Nephron (organoid): ENCODE measurements at regions not wholly inside any gene's neighbourhood (a gene's known extent, or its start where the extent isn't known, plus 50 kb on each side); places are given as distances from the start of the nearest gene placed in this dataset.

Experiments
- H3K27ac Mint-ChIP-seq, 3 experiments: 2 replicates each; pipeline ENCODE4 v1.8.0; 2020; ENCODE audit warnings: mixed read lengths in 3 of 3, mild to moderate bottlenecking in 2 of 3, moderate library complexity in 1 of 3
- H3K27me3 Mint-ChIP-seq: 2 replicates; pipeline ENCODE4 v1.8.0; 2021; ENCODE audit warnings: low read depth, mild to moderate bottlenecking, moderate library complexity, mixed read lengths
- H3K36me3 Mint-ChIP-seq: 2 replicates; pipeline ENCODE4 v1.8.0; 2020; ENCODE audit warnings: low read depth, mixed read lengths
- H3K4me1 Mint-ChIP-seq: 2 replicates; pipeline ENCODE4 v1.8.0; 2020; ENCODE audit warnings: mixed read lengths
- H3K4me3 Mint-ChIP-seq, 3 experiments: 2 replicates each; pipeline ENCODE4 v1.8.0; 2020; ENCODE audit warnings: mild to moderate bottlenecking in 3 of 3, mixed read lengths in 3 of 3, moderate library complexity in 2 of 3
- H3K9me3 Mint-ChIP-seq: 2 replicates; pipeline ENCODE4 v1.8.0; 2020; ENCODE audit warnings: mixed read lengths
- CTCF ChIP-seq, 3 experiments: fragments of 200-600 bp; sonication (generic); IDR thresholded peaks; one replicate each; pipeline ENCODE4 v1.5.0; 2021; ENCODE audit warnings: antibody characterized with exemption in 3 of 3; ENCODE audit not compliant: unreplicated experiment in 3 of 3

- Mint-ChIP-seq H3K36me3 (no peaks in the 10 kb centered on the region), H3K9me3 (no peaks in the 10 kb centered on the region), H3K27ac (no peak overlapping the region), H3K27me3 (no peaks in the 10 kb centered on the region), H3K4me3 (no peak overlapping the region), H3K4me1 (peaks cover 12% of the 10 kb centered on the region)
- no peak for TF ChIP-seq CTCF (IDR thresholded peaks at IDR 0.05; ENCODE audit: unreplicated experiment in 3 of 3)
These were observed 179.7 kb downstream of the CHRM3 start for GRCh38 chr1:239566074-239566473.

- Mint-ChIP-seq H3K27me3 (no peaks in the 10 kb centered on the region), H3K4me3 (no peak overlapping the region), H3K36me3 (no peaks in the 10 kb centered on the region), H3K4me1 (peaks cover 14% of the 10 kb centered on the region), H3K27ac (peak overlapping the region in 1 of 3 experiments; percentile 29), H3K9me3 (no peaks in the 10 kb centered on the region)
- no peak for TF ChIP-seq CTCF (IDR thresholded peaks at IDR 0.05; ENCODE audit: unreplicated experiment in 3 of 3)
These were observed 184.5 kb downstream of the CHRM3 start for GRCh38 chr1:239570878-239571277.

GRCh38 chr1:239572183-239572582 is 185.8 kb downstream of the CHRM3 start:
- Mint-ChIP-seq H3K4me3 (no peak overlapping the region), H3K9me3 (no peaks in the 10 kb centered on the region), H3K27me3 (no peaks in the 10 kb centered on the region), H3K27ac (no peak overlapping the region), H3K36me3 (no peaks in the 10 kb centered on the region), H3K4me1 (peaks cover 14% of the 10 kb centered on the region)
- TF ChIP-seq CTCF (IDR thresholded peaks at IDR 0.05; ENCODE audit: unreplicated experiment in 3 of 3): no peak

GRCh38 chr1:239574112-239574511 is 187.7 kb downstream of the CHRM3 start:
- Mint-ChIP-seq H3K4me3 (no peak overlapping the region), H3K4me1 (peaks cover 14% of the 10 kb centered on the region), H3K27me3 (no peaks in the 10 kb centered on the region), H3K36me3 (no peaks in the 10 kb centered on the region), H3K9me3 (no peaks in the 10 kb centered on the region), H3K27ac (no peak overlapping the region)
- no peak for TF ChIP-seq CTCF (IDR thresholded peaks at IDR 0.05; ENCODE audit: unreplicated experiment in 3 of 3)

- Mint-ChIP-seq H3K9me3 (no peaks in the 10 kb centered on the region), H3K27ac (no peak overlapping the region), H3K4me3 (no peak overlapping the region), H3K4me1 (peaks cover 14% of the 10 kb centered on the region), H3K27me3 (no peaks in the 10 kb centered on the region), H3K36me3 (no peaks in the 10 kb centered on the region)
- no peak for TF ChIP-seq CTCF (IDR thresholded peaks at IDR 0.05; ENCODE audit: unreplicated experiment in 3 of 3)
These were observed 188.7 kb downstream of the CHRM3 start for GRCh38 chr1:239575113-239575512.

GRCh38 chr1:239583536-239583935 is 197.2 kb downstream of the CHRM3 start:
- Mint-ChIP-seq H3K27ac (peak overlapping the region in 2 of 3 experiments; percentile 43 to 60), H3K27me3 (no peaks in the 10 kb centered on the region), H3K4me3 (no peak overlapping the region), H3K36me3 (no peaks in the 10 kb centered on the region), H3K4me1 (peaks cover 40% of the 10 kb centered on the region), H3K9me3 (no peaks in the 10 kb centered on the region)
- TF ChIP-seq CTCF (IDR thresholded peaks at IDR 0.05; ENCODE audit: unreplicated experiment in 3 of 3): no peak
